Mesenchymal stem cell (in vitro differentiated cells and primary cell): ENCODE measurements at regions not wholly inside any gene's neighbourhood (a gene's known extent, or its start where the extent isn't known, plus 50 kb on each side); places are given as distances from the start of the nearest gene placed in this dataset.
A peak's percentile ranks its signal among the peaks of the same experiment; 100 is the strongest.
"Not testable (repeated sequence)": the region's sequence is repeated elsewhere in the genome, so short reads cannot be mapped to it uniquely, and the experiment has no call there.

Experiments
- DNase-seq: peaks from one replicate; pipeline ENCODE4 v3.0.0-alpha.2; 2013
- H2AFZ ChIP-seq: one replicate; pipeline ENCODE4 v1.6.1; 2013; ENCODE audit warnings: low read depth, mild to moderate bottlenecking, control low read depth, inconsistent platforms, low read length, moderate library complexity
- H2AK5ac ChIP-seq: 2 replicates; pipeline ENCODE4 v1.6.1; 2013; ENCODE audit warnings: low read length, moderate library complexity, mild to moderate bottlenecking, inconsistent platforms; ENCODE audit not compliant: severe bottlenecking
- H2BK120ac ChIP-seq: one replicate; pipeline ENCODE4 v1.6.1; 2013; ENCODE audit warnings: low read depth, mild to moderate bottlenecking, inconsistent platforms, low read length, moderate library complexity
- H2BK12ac ChIP-seq, 2 experiments: one replicate each; pipeline ENCODE4 v1.6.1; 2013; ENCODE audit warnings: inconsistent platforms in 2 of 2, low read length in 2 of 2, mild to moderate bottlenecking in 2 of 2, moderate library complexity in 2 of 2, control low read depth in 1 of 2
- H2BK15ac ChIP-seq: one replicate; pipeline ENCODE4 v1.6.1; 2013; ENCODE audit warnings: mild to moderate bottlenecking, low read depth, inconsistent platforms; ENCODE audit not compliant: poor library complexity, severe bottlenecking
- H2BK5ac ChIP-seq: 2 replicates; pipeline ENCODE4 v1.6.1; 2013; ENCODE audit warnings: low read depth, mild to moderate bottlenecking, low read length, control low read depth, inconsistent platforms; ENCODE audit not compliant: poor library complexity, severe bottlenecking
- H3K14ac ChIP-seq, 2 experiments: one replicate each; pipeline ENCODE4 v1.6.1; 2013; ENCODE audit warnings: inconsistent platforms in 2 of 2, low read length in 2 of 2, control low read depth in 1 of 2, mild to moderate bottlenecking in 1 of 2, moderate library complexity in 1 of 2
- H3K18ac ChIP-seq, 2 experiments: one replicate each; pipeline ENCODE4 v1.6.1; 2013; ENCODE audit warnings: inconsistent platforms in 2 of 2, low read length in 2 of 2, control low read depth in 1 of 2, low read depth in 1 of 2, mild to moderate bottlenecking in 1 of 2
- H3K23ac ChIP-seq, 2 experiments: one replicate each; pipeline ENCODE4 v1.6.1; 2013; ENCODE audit warnings: inconsistent platforms in 2 of 2, low read length in 2 of 2, mild to moderate bottlenecking in 2 of 2, moderate library complexity in 2 of 2, control low read depth in 1 of 2
- H3K27ac ChIP-seq: 2 replicates; pipeline ENCODE4 v1.5.1; 2013; ENCODE audit warnings: mild to moderate bottlenecking, moderate library complexity, low read length, control low read depth, inconsistent platforms; ENCODE audit not compliant: poor library complexity, severe bottlenecking
- H3K27me3 ChIP-seq, 2 experiments: 2 replicates each; pipeline versions ENCODE4 v1.6.1 to v1.7.0; 2013; ENCODE audit warnings: low read length in 2 of 2, mild to moderate bottlenecking in 2 of 2, moderate library complexity in 2 of 2, control low read depth in 1 of 2, inconsistent platforms in 1 of 2; ENCODE audit not compliant: control insufficient read depth in 1 of 2, insufficient read depth in 1 of 2
- H3K36me3 ChIP-seq, 2 experiments: 2 replicates each; pipeline versions ENCODE4 v1.6.1 to v1.7.0; 2013; ENCODE audit warnings: low read length in 2 of 2, control low read depth in 1 of 2, inconsistent platforms in 1 of 2, low read depth in 1 of 2, mild to moderate bottlenecking in 1 of 2; ENCODE audit not compliant: insufficient read depth in 2 of 2, control insufficient read depth in 1 of 2
- H3K4ac ChIP-seq, 2 experiments: one replicate each; pipeline ENCODE4 v1.6.1; 2013; ENCODE audit warnings: inconsistent platforms in 2 of 2, low read length in 2 of 2, mild to moderate bottlenecking in 2 of 2, moderate library complexity in 2 of 2, control low read depth in 1 of 2, low read depth in 1 of 2
- H3K4me1 ChIP-seq: 2 replicates; pipeline ENCODE4 v1.6.1; 2013; ENCODE audit warnings: low read depth, low read length, control low read depth; ENCODE audit not compliant: control insufficient read depth, insufficient read depth
- H3K4me2 ChIP-seq: 2 replicates; pipeline ENCODE4 v1.6.1; 2013; ENCODE audit warnings: low read length, mild to moderate bottlenecking, inconsistent platforms; ENCODE audit not compliant: poor library complexity, severe bottlenecking
- H3K4me3 ChIP-seq, 2 experiments: 2 replicates each; pipeline versions ENCODE4 v1.5.1 to v1.7.0; 2013; ENCODE audit warnings: low read length in 2 of 2, mild to moderate bottlenecking in 2 of 2, control low read depth in 1 of 2, low read depth in 1 of 2; ENCODE audit not compliant: insufficient read depth in 1 of 2
- H3K79me1 ChIP-seq: replicated peaks from 2 replicates; pipeline ENCODE4 v1.6.1; 2013; ENCODE audit warnings: mild to moderate bottlenecking, control low read depth, low read length, inconsistent platforms; ENCODE audit not compliant: poor library complexity, severe bottlenecking
- H3K9ac ChIP-seq: 2 replicates; pipeline ENCODE4 v1.7.0; 2013; ENCODE audit warnings: mild to moderate bottlenecking, low read length, moderate library complexity
- H3K9me3 ChIP-seq: 2 replicates; pipeline ENCODE4 v1.7.0; 2013; ENCODE audit warnings: mild to moderate bottlenecking, low read length; ENCODE audit not compliant: control insufficient read depth
- H4K8ac ChIP-seq: one replicate; pipeline ENCODE4 v1.6.1; 2013; ENCODE audit warnings: inconsistent platforms, mild to moderate bottlenecking, low read length, moderate library complexity
- H4K91ac ChIP-seq: one replicate; pipeline ENCODE4 v1.6.1; 2013; ENCODE audit warnings: mild to moderate bottlenecking, low read length, inconsistent platforms
- WGBS: methylation state at CpG from one replicate; pipeline ENCODE4 v1.1.7; 2013; ENCODE audit warnings: mixed read lengths; 5-methylcytosine and 5-hydroxymethylcytosine counted together

DNA sequence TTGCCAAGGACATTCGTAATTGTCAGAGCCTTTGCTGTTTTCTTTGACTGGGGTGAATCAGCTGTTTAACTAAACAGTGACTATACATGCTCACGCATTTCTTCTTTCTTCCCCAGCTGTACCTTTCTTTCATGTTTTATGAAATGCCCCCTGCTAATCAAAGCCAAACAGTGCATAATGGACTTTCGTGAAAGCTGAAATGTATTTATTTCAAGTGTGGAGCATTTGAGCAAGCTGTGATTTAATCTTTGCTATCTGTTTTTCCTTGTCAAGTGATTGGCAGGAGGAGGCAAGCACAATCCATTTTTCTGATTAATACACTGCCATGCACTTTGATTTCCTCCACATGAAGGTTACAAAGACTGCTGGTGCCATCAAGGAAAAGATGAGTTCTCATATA, 831.7 kb upstream of the SPRY2 start:
- H3K4me2 ChIP-seq: no peak overlapping the region
- H2BK5ac ChIP-seq: no peak overlapping the region
- H3K36me3 ChIP-seq: no peaks in the 10 kb centered on the region
- H3K27ac ChIP-seq: no peak overlapping the region
- no peak overlapping the region for H3K23ac ChIP-seq
- no peak overlapping the region for H4K8ac ChIP-seq
- no peaks in the 10 kb centered on the region for H3K4me1 ChIP-seq
- H4K91ac ChIP-seq: no peak overlapping the region
- no peak overlapping the region for H3K14ac ChIP-seq
- H3K9me3 ChIP-seq: no peaks in the 10 kb centered on the region
- WGBS: 100% methylated on average over 2 of the region's 3 CpGs
- H3K18ac ChIP-seq: no peak overlapping the region
- no peak overlapping the region for H2AK5ac ChIP-seq
- no peak overlapping the region for H3K4ac ChIP-seq
- no peak overlapping the region for H3K4me3 ChIP-seq
- H3K79me1 ChIP-seq: no peaks in the 10 kb centered on the region
- no peaks in the 10 kb centered on the region for H3K27me3 ChIP-seq
- H2AFZ ChIP-seq: no peak overlapping the region
- no peak overlapping the region for H2BK120ac ChIP-seq
- H2BK12ac ChIP-seq: no peak overlapping the region
- H2BK15ac ChIP-seq: no peak overlapping the region
- DNase-seq: no peak
- no peak overlapping the region for H3K9ac ChIP-seq

DNA sequence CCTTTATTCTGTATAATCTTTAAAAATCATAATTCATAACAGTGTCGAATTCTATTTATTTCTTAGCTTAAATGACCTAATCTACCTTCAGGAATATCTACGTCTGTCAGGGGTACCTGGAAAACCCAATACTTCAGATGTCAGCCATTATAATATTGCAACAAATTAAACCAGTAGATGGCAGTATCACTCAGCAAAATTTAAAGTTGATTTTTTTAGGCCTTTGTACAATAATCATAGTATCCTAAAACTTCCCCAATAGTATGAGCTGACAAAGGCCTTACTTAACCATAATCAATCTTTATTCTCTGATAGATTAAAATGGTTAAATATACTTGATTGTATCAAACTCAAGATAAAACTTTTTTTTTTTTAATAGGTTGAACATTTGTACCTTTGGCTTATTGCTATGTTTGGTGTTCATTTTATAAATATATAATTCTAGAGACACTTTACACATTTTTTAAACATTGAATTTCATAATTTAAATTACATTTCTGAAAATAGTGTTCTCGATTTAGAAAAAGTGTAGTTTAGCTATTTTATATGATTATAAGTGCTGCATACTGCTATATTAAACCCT, 830.2 kb upstream of the SPRY2 start:
- no peak overlapping the region for H3K9ac ChIP-seq
- H4K8ac ChIP-seq: no peak overlapping the region
- 8% methylated on average over 2 of the region's 3 CpGs for WGBS
- no peaks in the 10 kb centered on the region for H3K4me1 ChIP-seq
- no peaks in the 10 kb centered on the region for H3K27me3 ChIP-seq
- no peak overlapping the region for H3K4ac ChIP-seq
- no peak overlapping the region for H2AFZ ChIP-seq
- no peaks in the 10 kb centered on the region for H3K36me3 ChIP-seq
- no peak overlapping the region for H3K4me2 ChIP-seq
- no peak overlapping the region for H3K14ac ChIP-seq
- no peak overlapping the region for H2BK5ac ChIP-seq
- H3K18ac ChIP-seq: no peak overlapping the region
- peak; percentile 16 for DNase-seq
- no peak overlapping the region for H2BK120ac ChIP-seq
- H3K4me3 ChIP-seq: no peak overlapping the region
- H2AK5ac ChIP-seq: no peak overlapping the region
- H2BK12ac ChIP-seq: no peak overlapping the region
- no peak overlapping the region for H2BK15ac ChIP-seq
- no peak overlapping the region for H3K27ac ChIP-seq
- H4K91ac ChIP-seq: no peak overlapping the region
- no peaks in the 10 kb centered on the region for H3K79me1 ChIP-seq
- no peak overlapping the region for H3K23ac ChIP-seq
- H3K9me3 ChIP-seq: no peaks in the 10 kb centered on the region

DNA sequence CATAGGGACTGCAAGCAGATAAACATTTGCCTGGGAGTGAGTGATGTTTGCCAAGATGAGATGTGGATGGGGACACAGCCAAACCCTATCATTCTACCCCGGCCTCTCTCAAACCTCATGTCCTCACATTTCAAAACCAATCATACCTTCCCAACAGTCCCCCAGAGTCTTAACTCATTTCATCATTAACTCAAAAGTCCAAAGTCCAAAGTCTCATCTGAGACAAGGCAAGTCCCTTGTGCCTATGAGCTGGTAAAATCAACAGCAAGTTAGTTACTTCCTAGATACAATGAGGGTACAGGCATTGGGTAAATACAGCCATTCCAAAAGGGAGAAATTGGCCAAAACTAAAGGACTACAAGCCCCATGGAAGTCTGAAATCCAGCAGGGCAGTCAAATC, 822.9 kb upstream of the SPRY2 start:
- H3K23ac ChIP-seq, H2BK15ac ChIP-seq, H3K79me1 ChIP-seq, H3K27ac ChIP-seq, H3K4me1 ChIP-seq, H2BK120ac ChIP-seq, H3K9me3 ChIP-seq, H3K4me3 ChIP-seq, H3K9ac ChIP-seq, H3K27me3 ChIP-seq, H3K4me2 ChIP-seq, H2AK5ac ChIP-seq, DNase-seq, H2BK5ac ChIP-seq, H2BK12ac ChIP-seq, H3K4ac ChIP-seq, H2AFZ ChIP-seq, H4K91ac ChIP-seq, H3K14ac ChIP-seq, H3K36me3 ChIP-seq, H3K18ac ChIP-seq, H4K8ac ChIP-seq: not testable (repeated sequence)
- 100% methylated on average over 1 of the region's 1 CpG for WGBS

DNA sequence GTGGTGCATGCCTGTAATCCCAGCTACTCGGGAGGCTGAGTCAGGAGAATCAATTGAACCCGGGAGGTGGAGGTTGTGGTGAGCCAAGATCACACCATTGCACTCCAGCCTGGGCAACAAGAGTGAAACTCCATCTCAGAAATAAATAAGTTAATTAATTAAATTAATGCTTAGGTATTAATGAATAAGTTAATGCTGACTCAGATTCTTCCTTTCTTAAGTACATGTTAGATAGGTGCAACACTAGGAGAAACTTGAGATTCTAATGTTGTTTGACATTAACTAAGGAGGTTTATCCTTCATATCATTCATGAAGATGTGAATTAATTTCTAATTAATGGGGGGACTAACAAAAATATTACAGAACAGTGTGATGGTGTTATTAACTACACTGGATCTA, 812.6 kb upstream of the SPRY2 start:
- no peak overlapping the region for H3K18ac ChIP-seq
- no peak overlapping the region for H2BK5ac ChIP-seq
- H2AFZ ChIP-seq: no peak overlapping the region
- no peak overlapping the region for H3K27ac ChIP-seq
- no peak overlapping the region for H3K4me3 ChIP-seq
- H3K4me1 ChIP-seq: no peaks in the 10 kb centered on the region
- no peak overlapping the region for H2BK12ac ChIP-seq
- no peak overlapping the region for H3K23ac ChIP-seq
- no peak overlapping the region for H3K14ac ChIP-seq
- DNase-seq: no peak
- H4K91ac ChIP-seq: no peak overlapping the region
- no peak overlapping the region for H3K4me2 ChIP-seq
- no peaks in the 10 kb centered on the region for H3K27me3 ChIP-seq
- no peak overlapping the region for H2BK120ac ChIP-seq
- H3K9ac ChIP-seq: no peak overlapping the region
- no peak overlapping the region for H2AK5ac ChIP-seq
- H3K79me1 ChIP-seq: no peaks in the 10 kb centered on the region
- no peaks in the 10 kb centered on the region for H3K9me3 ChIP-seq
- H4K8ac ChIP-seq: no peak overlapping the region
- WGBS: 100% methylated on average over 2 of the region's 2 CpGs
- H3K36me3 ChIP-seq: no peaks in the 10 kb centered on the region
- no peak overlapping the region for H2BK15ac ChIP-seq
- H3K4ac ChIP-seq: no peak overlapping the region
